GM19468 (cell line): ENCODE measurements at regions not wholly inside any gene's neighbourhood (a gene's known extent, or its start where the extent isn't known, plus 50 kb on each side); places are given as distances from the start of the nearest gene placed in this dataset.

Source experiments
- ATAC-seq: cut with Tn5 transposase; IDR thresholded peaks from one replicate; pipeline ENCODE4 v1.9.1; 2021; ENCODE audit warnings: mild to moderate bottlenecking, moderate library complexity, moderate number of reproducible peaks; ENCODE audit not compliant: unreplicated experiment; ENCODE audit errors: extremely low read depth

DNA sequence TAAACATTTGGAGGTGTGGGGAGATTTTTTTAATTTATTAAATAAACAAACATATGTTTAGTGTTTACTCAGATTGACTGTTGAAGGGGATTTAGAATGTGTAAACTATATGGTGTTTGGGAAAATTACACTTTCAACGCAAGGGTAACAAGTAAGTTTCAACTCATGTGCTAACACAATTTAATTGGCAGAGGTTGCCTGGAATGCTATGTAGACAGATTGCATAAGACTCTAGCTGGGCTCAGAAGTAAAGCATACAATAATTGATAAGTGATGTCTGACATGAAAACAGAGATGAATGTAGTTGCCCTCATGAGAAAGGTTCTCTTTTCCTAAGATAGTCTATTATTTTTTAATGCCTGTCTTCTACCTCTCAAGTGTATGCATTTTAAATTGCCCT, 617.4 kb downstream of the KCTD16 start:
- ATAC-seq, result no peak

DNA sequence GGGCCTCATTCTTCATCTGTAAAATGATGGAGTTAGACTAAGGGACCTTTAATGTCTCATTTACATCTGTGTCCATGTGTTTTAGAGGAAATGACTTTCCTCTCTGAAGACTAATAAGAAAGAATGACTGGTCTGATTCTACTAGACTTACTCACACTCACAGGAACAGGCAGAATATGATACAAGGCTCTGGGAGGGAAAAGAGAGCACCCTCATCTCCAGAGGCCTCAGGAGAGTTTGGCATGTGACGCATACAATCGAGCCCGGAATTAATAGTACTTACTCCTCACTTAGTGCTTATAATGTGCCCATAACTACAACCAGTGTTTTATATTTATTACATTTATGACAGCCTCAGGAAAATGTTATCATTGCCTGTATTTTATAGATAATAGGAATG, 608.7 kb downstream of the KCTD16 start:
- no peak for ATAC-seq

DNA sequence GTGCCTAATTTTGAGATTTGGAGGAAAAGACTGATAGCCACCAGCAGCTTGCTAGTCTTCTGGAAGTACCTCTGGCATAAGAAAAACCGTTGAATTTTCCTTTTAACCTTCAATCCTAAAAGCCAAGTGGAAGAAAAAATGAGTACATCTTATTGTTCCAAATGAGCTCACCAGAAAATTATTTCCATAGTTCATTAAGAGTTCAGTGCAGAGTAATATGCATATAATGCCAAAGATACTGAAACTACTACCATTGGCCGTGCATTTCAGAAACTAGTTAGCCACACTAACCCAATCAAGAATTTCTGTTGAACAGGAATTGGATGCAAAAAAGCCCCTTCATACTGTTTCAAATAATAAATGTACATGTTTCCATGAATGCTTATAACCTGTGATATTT, 607.9 kb downstream of the KCTD16 start:
- ATAC-seq, result no peak

DNA sequence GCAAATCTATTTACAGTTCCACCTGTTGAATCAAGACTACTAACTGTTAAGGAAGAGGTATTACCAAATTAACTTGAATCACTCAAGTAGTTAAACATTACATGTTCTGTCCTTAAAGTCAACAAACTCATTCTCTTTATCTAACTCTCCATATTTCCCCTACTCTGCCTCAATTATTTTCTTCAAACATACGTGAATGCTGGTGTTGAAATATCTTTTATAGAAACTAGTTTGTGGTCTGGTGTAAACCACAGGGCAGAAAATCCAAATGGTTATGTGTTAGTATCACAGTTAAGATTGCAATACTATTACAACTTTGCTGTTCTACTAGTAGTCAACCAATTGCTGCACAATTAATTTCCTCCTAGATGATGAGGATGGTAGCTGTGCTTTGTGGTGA, 603.5 kb downstream of the KCTD16 start:
- no peak for ATAC-seq

DNA sequence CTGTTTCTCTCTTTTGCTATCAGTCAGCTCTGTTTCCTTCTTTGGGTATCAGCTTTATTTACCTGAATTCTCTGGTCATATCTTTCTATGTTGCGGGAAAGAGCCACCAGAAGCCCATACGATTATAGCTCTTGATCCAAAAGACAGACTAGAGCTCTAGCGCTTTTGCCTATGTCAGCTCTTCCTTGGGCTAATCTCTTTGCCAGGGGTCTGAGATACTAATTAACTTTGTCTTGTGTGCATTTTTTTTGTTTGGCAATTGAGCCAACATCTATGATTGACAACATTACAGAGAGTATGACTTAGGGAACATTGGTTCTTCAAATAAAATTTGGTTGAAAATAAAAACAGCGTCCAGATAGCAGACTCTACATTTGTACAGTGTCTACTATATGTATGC, 603.0 kb downstream of the KCTD16 start:
- ATAC-seq, result no peak

DNA sequence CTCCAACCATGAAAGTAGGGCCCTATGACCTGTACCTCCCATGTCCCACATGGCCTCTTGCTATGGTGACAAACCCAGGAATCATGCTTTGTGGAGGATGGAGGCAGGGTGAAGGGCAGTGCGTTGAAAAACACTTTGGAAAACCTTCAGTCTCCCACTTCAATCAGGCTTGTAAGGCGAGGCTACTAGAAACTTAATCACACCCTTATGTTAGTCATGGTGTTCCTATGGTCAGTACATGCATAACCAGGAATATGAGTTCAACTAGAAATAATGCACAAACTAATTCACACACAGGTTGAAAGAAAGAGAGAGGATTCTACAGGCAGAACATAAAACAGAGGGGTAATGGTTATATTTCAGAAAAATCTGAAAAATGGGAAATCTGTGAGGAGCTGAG, 601.1 kb downstream of the KCTD16 start:
- ATAC-seq, result no peak

DNA sequence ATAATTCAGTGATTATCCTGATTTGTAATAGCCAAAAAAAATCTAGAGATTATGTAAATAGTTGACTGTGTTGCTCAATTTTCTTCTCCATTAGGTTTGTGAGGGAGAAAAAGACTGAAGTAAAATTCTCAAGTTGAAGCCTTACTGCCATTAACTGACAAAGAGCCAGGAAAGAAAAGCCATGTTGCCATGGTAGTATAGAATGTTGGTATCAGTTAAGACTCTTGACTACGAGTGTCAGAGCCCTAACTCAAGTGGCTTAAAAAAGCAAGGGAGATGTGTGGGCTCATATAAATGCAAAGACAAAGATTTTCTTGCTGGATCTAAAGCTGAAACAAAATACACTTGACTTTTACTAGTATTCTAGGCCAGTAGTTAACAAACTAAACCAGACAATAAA, 571.7 kb downstream of the KCTD16 start:
- ATAC-seq, result no peak

DNA sequence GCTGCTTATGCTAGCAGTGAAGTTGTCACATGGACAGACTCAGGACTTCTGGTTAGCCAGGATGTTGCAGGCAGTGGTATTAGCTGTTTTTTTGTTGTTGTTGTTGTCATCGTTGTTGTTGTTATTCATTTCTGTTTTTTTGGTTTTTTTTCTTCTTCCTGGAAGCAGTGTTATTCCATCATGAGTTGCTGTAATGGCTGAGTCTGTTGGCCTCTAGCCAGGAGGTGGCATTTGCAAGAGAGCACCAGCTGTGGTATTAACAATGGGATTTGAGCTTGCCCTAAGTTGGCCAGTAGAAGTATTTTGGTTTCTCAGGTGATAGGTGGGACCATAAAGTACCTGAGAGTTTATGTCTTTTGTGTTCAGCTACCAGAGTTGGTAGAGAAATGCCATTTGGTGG, 561.1 kb downstream of the KCTD16 start:
- ATAC-seq, result no peak

DNA sequence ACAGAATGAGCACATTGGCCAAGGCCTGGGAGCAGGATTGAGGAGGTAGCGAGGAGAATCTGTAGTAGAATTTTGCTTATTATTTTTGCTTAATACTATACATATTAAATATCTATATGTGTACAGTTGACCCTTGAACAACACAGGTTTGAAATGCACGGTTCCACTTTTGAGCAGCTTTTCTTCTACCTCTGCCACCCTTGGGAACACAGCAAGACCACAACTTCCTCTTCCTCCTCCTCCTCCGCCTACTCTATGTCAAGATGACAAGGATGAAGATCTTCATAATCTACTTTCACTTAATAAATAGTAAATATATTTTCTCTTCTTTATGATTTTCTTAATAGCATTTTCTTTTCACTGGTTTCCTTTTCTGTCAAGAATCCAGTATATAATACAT, 541.4 kb downstream of the KCTD16 start:
- no peak for ATAC-seq

DNA sequence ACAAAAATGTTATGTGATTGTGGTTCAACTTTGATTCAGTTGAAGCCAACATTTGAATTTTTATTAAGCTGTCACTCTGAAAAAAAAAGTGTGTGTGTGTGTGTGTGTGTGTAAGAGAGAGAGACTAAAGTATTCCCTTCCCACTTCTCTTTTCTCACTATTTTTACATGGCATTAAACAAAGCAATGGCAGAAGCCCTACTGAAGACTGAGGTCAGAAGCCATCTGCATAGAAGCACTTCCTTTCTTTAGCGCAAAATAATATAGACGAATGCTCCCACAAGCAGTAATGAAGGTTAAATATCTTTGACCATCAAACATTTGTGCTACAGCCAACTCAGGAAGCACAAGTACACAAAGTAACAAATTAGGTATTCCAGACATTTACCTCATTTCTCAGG, 540.5 kb downstream of the KCTD16 start:
- no peak for ATAC-seq

DNA sequence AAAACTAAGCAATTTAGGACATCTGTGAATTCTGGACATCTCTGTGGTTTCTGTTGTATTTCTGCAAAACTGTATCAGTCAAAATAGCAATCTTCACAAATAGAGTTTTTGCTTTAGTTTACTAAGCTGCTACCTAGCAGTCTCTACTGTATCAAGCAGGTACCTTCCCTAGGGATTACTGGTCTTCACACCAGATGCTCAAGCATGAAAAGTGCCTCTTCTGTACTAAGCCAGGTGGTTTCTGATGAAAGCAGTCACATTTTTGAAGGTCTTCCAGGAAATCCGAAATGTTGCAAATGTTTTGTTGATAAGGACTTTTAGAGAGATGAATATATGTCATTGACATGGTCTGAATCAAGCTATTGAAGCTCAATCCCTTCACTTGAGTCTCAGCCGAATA, 540.0 kb downstream of the KCTD16 start:
- no peak for ATAC-seq

DNA sequence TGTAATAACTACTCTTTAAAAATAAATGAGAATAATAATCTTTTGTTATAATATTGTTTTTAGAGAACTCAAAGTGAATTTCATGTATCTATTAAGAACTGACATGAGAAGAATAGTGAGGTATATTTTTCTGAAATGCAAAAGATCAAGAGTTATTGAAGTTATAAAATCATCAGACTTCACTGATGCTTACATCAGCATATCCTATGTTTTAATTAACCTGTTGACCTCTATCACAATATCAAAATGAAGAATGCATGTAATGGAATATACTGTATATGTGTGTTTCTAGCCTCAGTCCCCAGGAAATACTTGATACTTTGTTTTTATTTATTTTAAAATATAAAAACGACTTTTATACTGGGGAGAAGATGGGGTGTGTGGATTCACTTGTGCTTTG, 533.1 kb downstream of the KCTD16 start:
- no peak for ATAC-seq

DNA sequence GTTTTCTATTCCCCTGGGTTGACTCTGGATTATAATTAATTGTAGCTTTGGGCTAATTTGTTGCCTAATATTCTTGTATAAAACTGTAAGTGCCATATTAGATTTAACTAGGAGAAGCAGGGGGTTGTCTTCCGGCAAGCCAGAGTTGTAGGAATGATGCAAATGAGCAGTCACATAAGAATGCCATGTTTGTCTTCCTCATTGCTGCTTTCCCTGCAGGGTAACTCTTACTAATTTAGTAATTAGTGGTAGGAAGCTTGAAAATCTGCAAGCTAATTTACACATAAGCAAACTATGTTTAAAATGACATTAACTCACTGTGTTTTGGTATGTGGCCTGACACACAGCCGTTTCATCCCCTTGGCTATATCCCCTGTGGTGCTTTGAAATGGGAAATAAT, 527.8 kb downstream of the KCTD16 start:
- no peak for ATAC-seq

DNA sequence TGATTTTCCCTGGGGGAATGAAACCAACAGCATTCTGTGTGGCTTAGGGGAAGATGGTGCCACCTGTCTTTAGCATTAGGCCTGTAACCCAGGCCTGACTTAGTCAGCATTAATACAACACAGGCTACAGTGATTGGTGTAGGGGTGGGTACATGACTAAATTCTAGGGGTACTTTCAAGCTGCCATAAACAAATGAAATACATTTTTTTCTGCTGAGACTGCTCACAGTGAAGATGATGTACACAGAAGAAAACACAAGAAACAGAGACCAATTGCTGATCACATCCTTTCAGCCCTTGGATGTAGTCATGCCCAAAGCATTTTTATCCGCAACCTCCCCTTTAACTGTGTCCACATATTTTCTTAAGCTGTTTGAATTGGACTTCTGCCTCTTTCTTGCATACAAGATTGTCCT, 527.2 kb downstream of the KCTD16 start:
- ATAC-seq, result no peak

DNA sequence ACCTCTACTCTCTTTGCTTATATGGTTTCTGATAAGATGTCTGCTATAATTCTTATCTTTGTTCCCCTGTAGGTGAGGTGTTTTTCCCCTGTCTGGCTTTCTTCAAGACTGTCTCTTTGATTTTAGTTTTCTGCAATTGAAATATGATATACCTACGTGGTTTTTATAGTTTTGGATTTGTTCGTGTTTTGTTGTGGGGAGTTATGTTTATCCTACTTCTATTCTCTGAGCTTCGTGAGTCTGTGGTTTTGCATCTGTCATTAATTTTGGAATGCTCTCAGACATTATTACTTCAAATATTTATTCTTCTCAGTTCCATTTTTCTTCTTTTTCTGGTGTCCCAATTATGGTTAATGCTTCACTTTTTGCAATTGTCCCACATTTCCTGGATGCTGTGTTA, 521.3 kb downstream of the KCTD16 start:
- ATAC-seq, result no peak

DNA sequence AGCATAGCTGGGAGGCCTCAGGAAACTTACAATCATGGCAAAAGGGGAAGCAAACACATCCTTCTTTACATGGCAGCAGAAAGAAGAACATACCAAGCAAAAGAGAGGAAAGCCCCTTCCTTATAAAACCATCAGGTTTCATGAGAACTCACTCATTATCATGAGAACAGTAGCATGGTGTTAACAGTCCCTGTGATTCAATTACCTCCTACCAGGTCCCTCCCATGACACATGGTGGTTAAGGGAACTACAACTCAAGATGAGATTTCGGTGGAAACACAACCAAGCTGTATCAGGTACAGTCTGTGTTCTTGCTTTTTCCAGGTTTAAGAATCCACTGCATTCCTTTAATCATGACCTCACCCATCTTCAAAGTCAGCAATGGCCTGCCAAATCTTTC, 514.2 kb downstream of the KCTD16 start:
- ATAC-seq, result no peak

DNA sequence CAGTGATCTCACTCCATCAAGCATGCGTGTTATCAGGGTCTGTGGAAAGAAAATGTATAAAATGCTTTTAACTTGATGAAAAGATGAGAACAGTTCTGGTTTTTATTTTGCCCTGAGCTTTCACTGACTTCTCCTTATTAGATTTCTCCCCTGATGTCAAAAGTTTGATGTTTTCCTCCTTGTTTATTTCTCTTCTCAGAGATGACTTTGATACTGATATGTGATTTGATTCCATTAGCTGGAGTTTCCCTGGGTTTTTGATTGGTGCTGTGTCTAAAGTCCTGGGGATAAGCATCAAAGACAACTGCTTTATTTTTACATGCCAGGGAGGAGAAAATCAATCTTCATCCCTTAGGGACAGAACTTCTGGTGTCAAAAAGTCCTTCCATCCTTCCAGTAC, 510.0 kb downstream of the KCTD16 start:
- no peak for ATAC-seq

DNA sequence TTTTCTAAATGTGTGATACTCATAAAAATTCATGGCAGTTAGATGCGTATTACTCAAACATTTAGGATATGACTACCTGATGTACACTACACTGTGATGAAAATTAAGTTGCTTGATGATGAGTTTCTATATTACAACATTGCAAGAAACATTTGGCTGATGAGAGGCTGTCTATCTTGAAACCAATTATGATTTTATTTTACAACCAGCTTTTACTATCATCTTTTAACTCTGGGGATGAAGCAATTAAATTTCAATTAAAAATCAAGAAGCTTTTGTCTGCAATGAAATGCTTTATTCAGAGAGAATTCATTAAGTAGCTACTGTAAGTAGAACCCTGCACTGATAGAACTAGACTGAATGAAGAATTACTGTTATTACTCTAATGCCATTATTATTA, 500.4 kb downstream of the KCTD16 start:
- ATAC-seq, result no peak

DNA sequence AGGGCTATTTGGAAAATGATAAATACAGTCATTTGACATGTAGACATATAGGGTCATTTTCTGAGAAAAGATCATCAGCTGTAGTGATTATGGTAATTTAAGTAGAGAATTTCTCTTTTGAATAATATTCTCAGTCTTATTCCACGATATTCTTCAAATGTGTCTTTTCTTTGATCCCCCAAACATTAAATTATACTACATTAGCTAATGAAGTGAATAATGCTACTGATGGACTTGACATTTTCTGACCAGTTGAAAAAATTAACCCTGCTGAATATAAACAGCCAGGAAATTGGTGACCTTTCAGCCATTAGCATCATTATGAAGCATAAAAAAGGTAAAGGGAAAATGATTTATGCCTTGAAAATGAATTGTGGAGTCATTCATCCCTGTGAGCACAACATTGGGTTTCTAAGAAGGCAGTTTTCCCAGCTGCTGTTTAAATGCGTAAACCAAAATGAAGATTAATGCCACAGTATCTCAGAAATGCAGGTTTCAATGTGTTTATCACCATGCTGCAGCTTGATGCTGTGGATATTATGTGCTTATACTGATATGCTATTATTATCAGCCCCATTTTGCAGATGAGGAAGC, 489.1 kb downstream of the KCTD16 start:
- no peak for ATAC-seq

DNA sequence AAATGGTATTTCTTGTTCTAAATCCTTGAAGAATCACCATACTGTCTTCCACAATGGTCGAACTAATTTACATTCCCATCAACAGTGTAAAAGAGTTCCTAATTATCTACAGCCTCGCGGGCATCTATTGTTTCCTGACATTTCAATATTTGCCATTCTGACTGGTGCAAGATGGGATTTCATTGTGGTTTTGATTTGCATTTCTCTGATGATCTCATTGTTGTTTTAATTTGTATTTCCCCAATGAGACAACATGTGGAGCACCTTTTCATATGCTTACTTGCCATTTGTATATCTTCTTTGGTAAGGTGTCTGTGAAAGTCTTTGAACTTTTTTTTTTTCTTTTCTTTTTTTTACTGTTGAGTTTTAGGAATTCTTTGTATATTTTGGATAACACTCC, 473.6 kb downstream of the KCTD16 start:
- ATAC-seq, result no peak

DNA sequence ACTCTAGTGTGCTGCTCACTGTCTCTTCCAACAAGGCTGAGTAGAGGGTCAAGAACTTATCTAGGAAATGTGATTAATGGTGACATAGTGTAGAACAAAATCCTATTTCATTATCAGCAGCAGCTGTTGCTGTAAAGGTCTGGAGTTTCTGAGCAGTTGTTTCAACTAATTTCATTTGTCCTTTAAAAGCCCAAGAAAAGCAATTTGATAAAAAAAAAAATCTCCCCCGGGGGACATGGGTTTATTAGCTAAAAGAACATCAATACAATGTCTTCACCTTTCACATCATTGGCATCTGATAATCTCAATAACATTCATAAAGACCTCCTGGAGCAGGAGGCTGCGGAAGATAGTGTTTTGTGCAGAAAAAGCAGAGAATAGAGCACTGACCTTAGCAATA, 468.1 kb downstream of the KCTD16 start:
- no peak for ATAC-seq

DNA sequence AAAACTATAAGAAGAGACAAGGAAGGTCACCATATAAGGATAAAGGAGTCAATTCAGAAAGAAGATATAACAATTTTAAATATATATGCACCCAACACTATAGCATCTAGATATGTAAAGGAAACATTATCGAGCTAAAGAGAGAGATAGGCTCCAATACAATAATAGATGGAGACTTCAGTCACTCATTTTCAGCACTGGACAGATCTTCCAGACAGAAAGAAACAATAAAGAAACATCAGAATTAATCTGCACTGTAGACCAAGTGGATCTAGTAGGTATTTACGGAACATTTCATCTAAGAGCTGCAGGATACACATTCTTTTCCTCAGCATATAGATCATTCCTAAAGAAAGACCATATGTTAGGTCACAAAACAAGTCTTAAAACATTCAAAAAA, 463.5 kb downstream of the KCTD16 start:
- no peak for ATAC-seq

DNA sequence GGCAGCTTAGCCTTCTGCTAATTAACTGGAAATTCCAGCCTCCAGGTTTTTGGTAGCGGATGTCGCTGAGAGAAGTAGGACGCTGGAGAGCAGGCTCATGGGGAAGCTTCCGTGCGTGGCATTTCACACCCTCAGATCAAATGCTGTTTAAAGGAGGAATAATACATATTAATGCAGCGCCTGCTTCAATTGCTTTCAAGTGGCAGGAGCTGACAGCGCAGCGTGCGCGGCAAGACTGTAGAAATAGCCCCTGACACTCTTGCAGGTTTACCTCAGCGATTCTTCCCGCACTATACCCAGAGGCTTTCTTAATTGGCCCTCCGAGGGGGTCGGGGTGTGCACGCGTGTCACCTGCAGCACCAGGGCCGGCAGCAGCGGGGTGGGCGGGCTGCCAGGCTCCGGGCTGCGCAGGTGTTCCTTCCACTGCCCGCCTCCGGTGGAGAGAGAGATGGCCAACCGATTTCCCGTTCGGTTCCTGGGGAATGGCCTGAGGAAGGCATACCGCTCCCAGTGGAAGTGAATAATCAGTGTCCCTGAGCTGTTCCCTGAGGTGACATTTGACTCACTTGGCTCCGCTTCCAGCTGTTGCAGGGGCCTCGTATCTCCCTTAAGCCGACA, 427.9 kb downstream of the KCTD16 start:
- no peak for ATAC-seq
